GM12892 (cell line): ENCODE measurements at regions not wholly inside any gene's neighbourhood (a gene's known extent, or its start where the extent isn't known, plus 50 kb on each side); places are given as distances from the start of the nearest gene placed in this dataset.

ENCODE experiments used
- POLR2A ChIP-seq: IDR thresholded peaks from 2 replicates; pipeline ENCODE4 v1.6.1; 2011; ENCODE audit warnings: low read depth, low read length, control low read depth
- POLR2AphosphoS5 ChIP-seq: IDR thresholded peaks from 2 replicates; pipeline ENCODE4 v1.6.1; 2011; ENCODE audit warnings: low read depth, low read length, control low read depth

- TF ChIP-seq POLR2A, result no peak
- TF ChIP-seq POLR2AphosphoS5, result no peak
These were observed 80.4 kb upstream of the NEUROD6 start for GRCh38 chr7:31420948-31421347.
